ENCODE measurements at regions not wholly inside any gene's neighbourhood (a gene's known extent, or its start where the extent isn't known, plus 50 kb on each side); places are given as distances from the start of the nearest gene placed in this dataset.

DNA sequence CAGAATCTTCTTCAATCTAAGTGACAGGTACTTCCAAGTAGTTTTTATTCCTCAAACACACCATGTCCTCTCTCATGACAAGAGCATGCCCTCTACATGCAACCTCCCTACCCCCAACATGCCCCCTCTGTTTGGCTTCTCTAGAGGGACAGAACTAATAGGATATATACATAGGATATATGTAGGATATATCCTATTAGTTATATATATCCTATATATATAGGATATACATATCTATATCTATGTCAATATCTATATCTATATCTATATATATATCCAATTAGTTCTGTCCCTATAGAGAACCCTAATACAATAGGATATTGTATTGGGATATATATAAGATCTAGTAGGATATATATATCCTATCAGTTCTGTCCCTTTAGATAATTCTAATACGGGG is 701.9 kb upstream of the MIR17HG start:
- WGBS (ENCODE audit: insufficient coverage, low coverage, missing lambda C conversion rate), result 3% methylated on average over 1 of the region's 1 CpG
- H3K27ac ChIP-seq (ENCODE audit: extremely low read depth, low read depth, low read length), result no peak overlapping the region
- no peak overlapping the region for H3K9ac ChIP-seq (ENCODE audit: insufficient read depth in 1 of 2, low read depth in 2 of 2, low read length in 2 of 2)
- H3K4me1 ChIP-seq (replicated peaks in 1 of 2; ENCODE audit: control insufficient read depth in 2 of 2, insufficient read depth in 2 of 2, low read length in 2 of 2), result no peaks in the 10 kb centered on the region
- intact Hi-C loops (cut with micrococcal nuclease) (no loop called here), in situ Hi-C loops (cut with MboI) (no loop called here)
- H3K9me3 ChIP-seq (replicated peaks; ENCODE audit: control insufficient read depth, insufficient read depth, low read depth, low read length), result no peaks in the 10 kb centered on the region; the same call in 1 of the 2 replicates
- H2AFZ ChIP-seq (ENCODE audit: low read depth, low read length), result no peak overlapping the region
- BruUV-seq (replicated peaks), result no TSS peak
- H3K4me2 ChIP-seq (ENCODE audit: insufficient read depth, low read length), result no peak overlapping the region
- no peaks in the 10 kb centered on the region for H4K20me1 ChIP-seq (replicated peaks; ENCODE audit: control insufficient read depth, insufficient read depth, low read length)
- DNase-seq (ENCODE audit: extremely low read depth in 1 of 4, low spot score in 3 of 4) (no peak), FAIRE-seq (no peak), ATAC-seq (no peak)
- TF ChIP-seq TFAM (CRISPR knock-in tag; conservative IDR thresholded peaks at IDR 0.05), result peak; percentile 97; the same call in 1 of the 2 replicates
- no peak for TF ChIP-seq TAF9B (IDR thresholded peaks at IDR 0.05; ENCODE audit: partially characterized antibody)
- no peaks in the 10 kb centered on the region for H3K79me2 ChIP-seq (ENCODE audit: control insufficient read depth, insufficient read depth, low read length)
- ChIA-PET POLR2A (no interaction called here), CTCF (ENCODE audit: low intra/inter-chr PET ratio) (no interaction called here)
- H3K9me1 ChIP-seq (ENCODE audit: control insufficient read depth, insufficient read depth, low read length), result no peaks in the 10 kb centered on the region
- no peak overlapping the region for H3K4me3 ChIP-seq
- H3K27me3 ChIP-seq (ENCODE audit: control insufficient read depth in 2 of 2, insufficient read depth in 2 of 2, low read length in 2 of 2), result no peaks in the 10 kb centered on the region
- no peaks in the 10 kb centered on the region for H3K36me3 ChIP-seq (ENCODE audit: control insufficient read depth, insufficient read depth, low read length)

DNA sequence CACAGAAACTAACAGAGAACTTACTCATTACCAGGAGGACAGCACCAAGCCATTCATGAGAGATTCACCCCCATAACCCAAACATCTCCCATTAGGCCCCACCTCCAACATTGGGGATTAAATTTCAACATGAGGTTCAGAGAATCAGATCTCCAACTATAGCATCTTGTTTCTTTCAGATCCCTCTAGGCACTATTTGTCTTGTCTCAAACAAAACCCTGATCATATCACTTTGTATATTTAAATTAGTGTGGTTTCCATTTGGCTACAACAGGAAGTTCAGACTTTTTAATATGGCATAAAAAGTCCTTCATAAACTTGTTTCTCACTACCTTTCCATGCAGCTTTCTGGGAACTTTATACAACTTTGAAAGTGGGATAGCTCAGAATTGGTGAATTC is 699.0 kb upstream of the MIR17HG start:
- no peaks in the 10 kb centered on the region for H3K36me3 ChIP-seq (ENCODE audit: control insufficient read depth, insufficient read depth, low read length)
- no peaks in the 10 kb centered on the region for H3K9me1 ChIP-seq (ENCODE audit: control insufficient read depth, insufficient read depth, low read length)
- H3K4me1 ChIP-seq (replicated peaks in 1 of 2; ENCODE audit: control insufficient read depth in 2 of 2, insufficient read depth in 2 of 2, low read length in 2 of 2), result no peaks in the 10 kb centered on the region
- DNase-seq (ENCODE audit: extremely low read depth in 1 of 4, low spot score in 3 of 4) (no peak), FAIRE-seq (no peak), ATAC-seq (no peak)
- no peak overlapping the region for H3K27ac ChIP-seq (ENCODE audit: extremely low read depth, low read depth, low read length)
- no peak for TF ChIP-seq MCM5 (IDR thresholded peaks at IDR 0.05; ENCODE audit: low read depth)
- TF ChIP-seq PRMT5 (CRISPR knock-in tag; IDR thresholded peaks at IDR 0.05), result 0 out of 2 replicates have a peak, but pooled peaks have one; percentile 24
- no peaks in the 10 kb centered on the region for H3K27me3 ChIP-seq (ENCODE audit: control insufficient read depth in 2 of 2, insufficient read depth in 2 of 2, low read length in 2 of 2)
- POLR2A ChIA-PET, result no interaction called here
- H2AFZ ChIP-seq (ENCODE audit: low read depth, low read length), result no peak overlapping the region
- BruUV-seq (replicated peaks), result no TSS peak
- CTCF ChIA-PET (ENCODE audit: low intra/inter-chr PET ratio), result no interaction called here
- no peaks in the 10 kb centered on the region for H3K79me2 ChIP-seq (ENCODE audit: control insufficient read depth, insufficient read depth, low read length)
- in situ Hi-C loops (cut with MboI) (no loop called here), intact Hi-C loops (cut with micrococcal nuclease) (no loop called here)
- H4K20me1 ChIP-seq (replicated peaks; ENCODE audit: control insufficient read depth, insufficient read depth, low read length), result no peaks in the 10 kb centered on the region
- H3K4me2 ChIP-seq (ENCODE audit: insufficient read depth, low read length), result no peak overlapping the region
- no peaks in the 10 kb centered on the region; the same call in 1 of the 2 replicates for H3K9me3 ChIP-seq (replicated peaks; ENCODE audit: control insufficient read depth, insufficient read depth, low read depth, low read length)
- H3K9ac ChIP-seq (ENCODE audit: insufficient read depth in 1 of 2, low read depth in 2 of 2, low read length in 2 of 2), result no peak overlapping the region
- no peak overlapping the region for H3K4me3 ChIP-seq

Measured in K562 (cell line).